ENCODE measurements at regions not wholly inside any gene's neighbourhood (a gene's known extent, or its start where the extent isn't known, plus 50 kb on each side); places are given as distances from the start of the nearest gene placed in this dataset.

GRCh38 chr11:110802162-110802561 is 89.9 kb upstream of the ARHGAP20 start:
- no peak for TF ChIP-seq EZH2 (IDR thresholded peaks at IDR 0.05)
- no peak for TF ChIP-seq POLR2AphosphoS5 (IDR thresholded peaks at IDR 0.05; ENCODE audit: borderline replicate concordance, low read depth, low read length)
- no peak for TF ChIP-seq FOXP2 (optimal IDR thresholded peaks at IDR 0.05; ENCODE audit: control extremely low read depth, extremely low read length, insufficient read depth)

All from SK-N-MC (cell line).